Parathyroid adenoma (tissue), 2 donors: ENCODE measurements at regions not wholly inside any gene's neighbourhood (a gene's known extent, or its start where the extent isn't known, plus 50 kb on each side); places are given as distances from the start of the nearest gene placed in this dataset.

Experiments
- H2AFZ ChIP-seq: fragments of 300-600 bp; sonication (generic); one replicate; pipeline ENCODE4 v1.7.0; 2017; ENCODE audit warnings: antibody characterized with exemption, mild to moderate bottlenecking
- H3K27ac ChIP-seq: fragments of 300-600 bp; sonication (generic); one replicate; pipeline ENCODE4 v1.7.0; 2017
- H3K27me3 ChIP-seq: fragments of 300-600 bp; sonication (generic); one replicate; pipeline ENCODE4 v1.7.0; 2017; ENCODE audit warnings: low read length; ENCODE audit not compliant: control insufficient read depth, insufficient read depth
- H3K36me3 ChIP-seq: fragments of 300-600 bp; sonication (generic); one replicate; pipeline ENCODE4 v1.7.0; 2017; ENCODE audit warnings: low read length; ENCODE audit not compliant: control insufficient read depth, insufficient read depth
- H3K4me1 ChIP-seq: fragments of 300-600 bp; sonication (generic); one replicate; pipeline ENCODE4 v1.7.0; 2017; ENCODE audit warnings: control low read depth
- H3K4me2 ChIP-seq: fragments of 300-600 bp; sonication (generic); one replicate; pipeline ENCODE4 v1.7.0; 2017; ENCODE audit warnings: low read length
- H3K4me3 ChIP-seq: fragments of 300-600 bp; sonication (generic); one replicate; pipeline ENCODE4 v1.7.0; 2017; ENCODE audit warnings: low read depth, low read length
- H3K79me2 ChIP-seq: fragments of 300-600 bp; sonication (generic); one replicate; pipeline ENCODE4 v1.7.0; 2017; ENCODE audit warnings: control low read depth
- H3K9ac ChIP-seq: fragments of 300-600 bp; sonication (generic); one replicate; pipeline ENCODE4 v1.7.0; 2017; ENCODE audit warnings: mild to moderate bottlenecking
- H3K9me3 ChIP-seq: fragments of 300-600 bp; sonication (generic); one replicate; pipeline ENCODE4 v1.7.0; 2017; ENCODE audit warnings: low read length; ENCODE audit not compliant: control insufficient read depth
- CTCF ChIP-seq: fragments of 300-600 bp; sonication (generic); IDR thresholded peaks from one replicate; pipeline ENCODE4 v1.7.0; 2017; ENCODE audit warnings: antibody characterized with exemption, mild to moderate bottlenecking
- donor health status: primary hyperparathyroidism.

DNA sequence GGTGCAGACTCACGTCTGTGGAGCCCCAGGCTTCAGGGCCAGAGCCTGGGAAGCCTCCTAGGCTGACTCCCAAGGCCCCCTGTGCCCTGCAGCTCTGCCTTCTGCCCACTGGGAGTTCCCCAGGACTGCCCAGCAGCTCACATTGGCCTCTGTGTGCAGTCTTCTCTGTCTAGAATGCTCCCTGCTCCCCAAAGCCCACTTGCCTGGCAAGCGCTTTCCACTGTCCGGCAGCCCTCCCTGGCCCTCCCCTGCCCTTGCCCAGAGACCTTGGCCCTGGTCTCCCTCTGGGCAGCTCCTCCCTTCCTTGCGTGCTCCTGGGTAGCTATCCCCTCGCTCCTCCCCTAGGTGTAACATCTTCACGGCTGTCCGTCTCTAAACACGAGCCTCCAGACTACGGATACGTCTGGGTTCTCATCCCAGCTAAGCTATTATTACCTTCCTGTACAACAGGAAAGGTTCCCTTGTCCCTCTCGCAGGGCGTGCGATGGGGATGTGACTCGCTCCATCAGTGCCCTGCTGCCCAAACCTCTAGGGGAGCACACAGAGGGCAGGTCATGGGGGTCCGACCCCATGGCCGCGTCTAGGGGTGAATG, 325.5 kb upstream of the RTL1 start:
- H3K27ac ChIP-seq, result no peak overlapping the region
- H3K27me3 ChIP-seq, result no peaks in the 10 kb centered on the region
- H3K79me2 ChIP-seq, result no peaks in the 10 kb centered on the region
- no peak overlapping the region for H3K4me2 ChIP-seq
- no peaks in the 10 kb centered on the region for H3K36me3 ChIP-seq
- H3K4me3 ChIP-seq, result no peak overlapping the region
- TF ChIP-seq CTCF, result no peak
- H3K4me1 ChIP-seq, result no peaks in the 10 kb centered on the region
- H2AFZ ChIP-seq, result no peak overlapping the region
- H3K9me3 ChIP-seq, result no peaks in the 10 kb centered on the region
- H3K9ac ChIP-seq, result no peak overlapping the region

- Histone ChIP-seq H3K79me2 (no peaks in the 10 kb centered on the region), H3K27ac (no peak overlapping the region), H3K9ac (no peak overlapping the region), H2AFZ (no peak overlapping the region), H3K4me1 (no peaks in the 10 kb centered on the region), H3K9me3 (no peaks in the 10 kb centered on the region), H3K4me2 (no peak overlapping the region), H3K27me3 (no peaks in the 10 kb centered on the region), H3K4me3 (no peak overlapping the region), H3K36me3 (no peaks in the 10 kb centered on the region)
- no peak for TF ChIP-seq CTCF
Observed at GRCh38 chr14:101229666-101230065, 326.1 kb upstream of the RTL1 start.

- Histone ChIP-seq H3K27ac (no peak overlapping the region), H3K9ac (no peak overlapping the region), H3K4me3 (no peak overlapping the region), H3K4me1 (no peaks in the 10 kb centered on the region), H3K4me2 (no peak overlapping the region), H2AFZ (no peak overlapping the region), H3K27me3 (no peaks in the 10 kb centered on the region), H3K9me3 (no peaks in the 10 kb centered on the region), H3K79me2 (no peaks in the 10 kb centered on the region), H3K36me3 (no peaks in the 10 kb centered on the region)
- no peak for TF ChIP-seq CTCF
Observed at GRCh38 chr14:101230161-101230850, 326.8 kb upstream of the RTL1 start.

DNA sequence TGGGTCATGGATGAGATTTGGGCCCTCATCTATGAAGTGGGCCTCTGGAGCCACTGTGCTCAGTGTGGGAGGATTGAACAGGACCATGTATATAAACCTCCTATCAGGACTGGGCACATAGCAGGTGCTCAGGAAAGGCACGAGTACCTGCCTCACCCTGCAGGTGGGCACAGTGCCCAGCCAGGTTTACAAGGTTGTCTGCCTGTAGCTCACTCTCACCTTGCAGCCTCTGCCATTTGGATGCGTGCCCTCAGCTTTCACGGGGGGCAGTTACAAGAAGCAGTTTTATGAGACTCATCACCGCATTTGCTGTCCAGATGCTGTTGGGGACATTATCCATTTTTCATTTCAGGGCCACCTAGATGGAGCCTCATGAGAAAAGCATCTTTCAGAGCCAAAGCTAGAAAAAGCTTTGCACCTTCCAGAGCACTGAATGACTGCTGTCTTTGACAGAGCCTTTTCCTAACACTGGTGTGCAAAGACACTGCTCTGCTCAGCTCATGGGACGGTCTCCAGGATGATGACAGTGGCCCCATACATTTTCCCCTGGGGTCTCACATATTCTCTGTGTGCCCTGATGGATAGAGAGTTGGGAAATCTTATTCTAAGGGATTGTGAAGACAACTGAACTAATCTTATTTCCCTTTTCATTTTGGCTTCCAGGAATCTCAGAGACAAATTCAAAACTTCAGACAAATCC, 327.5 kb upstream of the RTL1 start:
- Histone ChIP-seq H3K4me2 (no peak overlapping the region), H3K9me3 (no peaks in the 10 kb centered on the region), H3K36me3 (no peaks in the 10 kb centered on the region), H3K4me3 (no peak overlapping the region), H3K4me1 (no peaks in the 10 kb centered on the region), H3K79me2 (no peaks in the 10 kb centered on the region), H3K27ac (no peak overlapping the region), H3K9ac (no peak overlapping the region), H2AFZ (no peak overlapping the region), H3K27me3 (no peaks in the 10 kb centered on the region)
- no peak for TF ChIP-seq CTCF
